K562 (cell line): ENCODE measurements at regions not wholly inside any gene's neighbourhood (a gene's known extent, or its start where the extent isn't known, plus 50 kb on each side); places are given as distances from the start of the nearest gene placed in this dataset.

Experiments
- FOXK1 ChIP-seq: sonication (generic); formaldehyde crosslinking; IDR thresholded peaks from 2 replicates; pipeline ENCODE4 v1.8.0; 2022; ENCODE audit warnings: missing genetic modification reagents, mild to moderate bottlenecking, borderline replicate concordance
- NR3C1 ChIP-seq: sonication (generic); formaldehyde crosslinking; IDR thresholded peaks from 2 replicates; pipeline ENCODE4 v1.8.1; 2022; ENCODE audit warnings: missing genetic modification reagents
- TEAD2 ChIP-seq: fragments of 450-650 bp; IDR thresholded peaks from 2 replicates; pipeline ENCODE4 v1.6.1; 2016; ENCODE audit warnings: missing genetic modification characterization, control low read depth, missing compliant biosample characterization
- ZNF274 ChIP-seq: IDR thresholded peaks from 2 replicates; pipeline ENCODE4 v1.6.1; 2011; ENCODE audit warnings: low read depth, mild to moderate bottlenecking, low read length, moderate library complexity, borderline replicate concordance
- TF ChIP-seq, protein P1 (sequence below): sonication (generic); IDR thresholded peaks from 2 replicates; pipeline ENCODE4 v1.6.1; 2016
- TF ChIP-seq, protein P2 (sequence below): fragments of 200-600 bp; sonication (generic); IDR thresholded peaks from one replicate; pipeline ENCODE4 v1.6.1; 2012; ENCODE audit warnings: mild to moderate bottlenecking, low read depth, low read length, inconsistent platforms
- TF ChIP-seq, protein P3 (sequence below), 2 experiments: fragments of 150-350 bp in 1 of 2; IDR thresholded peaks; 2 replicates each; pipeline ENCODE4 v1.6.1; 2012 to 2016; ENCODE audit warnings: low read depth in 2 of 2, low read length in 2 of 2, mild to moderate bottlenecking in 1 of 2, moderate library complexity in 1 of 2

GRCh38 chr13:21297914-21298831 lies 121.7 kb downstream of the MRPL57 start (continued):
- TF ChIP-seq, protein P1, sequence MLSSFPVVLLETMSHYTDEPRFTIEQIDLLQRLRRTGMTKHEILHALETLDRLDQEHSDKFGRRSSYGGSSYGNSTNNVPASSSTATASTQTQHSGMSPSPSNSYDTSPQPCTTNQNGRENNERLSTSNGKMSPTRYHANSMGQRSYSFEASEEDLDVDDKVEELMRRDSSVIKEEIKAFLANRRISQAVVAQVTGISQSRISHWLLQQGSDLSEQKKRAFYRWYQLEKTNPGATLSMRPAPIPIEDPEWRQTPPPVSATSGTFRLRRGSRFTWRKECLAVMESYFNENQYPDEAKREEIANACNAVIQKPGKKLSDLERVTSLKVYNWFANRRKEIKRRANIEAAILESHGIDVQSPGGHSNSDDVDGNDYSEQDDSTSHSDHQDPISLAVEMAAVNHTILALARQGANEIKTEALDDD: no peak
- TF ChIP-seq FOXK1 (CRISPR knock-in tag) (no peak), NR3C1 (no peak), TEAD2 (tag) (no peak), ZNF274 (no peak)
- TF ChIP-seq, protein P2, sequence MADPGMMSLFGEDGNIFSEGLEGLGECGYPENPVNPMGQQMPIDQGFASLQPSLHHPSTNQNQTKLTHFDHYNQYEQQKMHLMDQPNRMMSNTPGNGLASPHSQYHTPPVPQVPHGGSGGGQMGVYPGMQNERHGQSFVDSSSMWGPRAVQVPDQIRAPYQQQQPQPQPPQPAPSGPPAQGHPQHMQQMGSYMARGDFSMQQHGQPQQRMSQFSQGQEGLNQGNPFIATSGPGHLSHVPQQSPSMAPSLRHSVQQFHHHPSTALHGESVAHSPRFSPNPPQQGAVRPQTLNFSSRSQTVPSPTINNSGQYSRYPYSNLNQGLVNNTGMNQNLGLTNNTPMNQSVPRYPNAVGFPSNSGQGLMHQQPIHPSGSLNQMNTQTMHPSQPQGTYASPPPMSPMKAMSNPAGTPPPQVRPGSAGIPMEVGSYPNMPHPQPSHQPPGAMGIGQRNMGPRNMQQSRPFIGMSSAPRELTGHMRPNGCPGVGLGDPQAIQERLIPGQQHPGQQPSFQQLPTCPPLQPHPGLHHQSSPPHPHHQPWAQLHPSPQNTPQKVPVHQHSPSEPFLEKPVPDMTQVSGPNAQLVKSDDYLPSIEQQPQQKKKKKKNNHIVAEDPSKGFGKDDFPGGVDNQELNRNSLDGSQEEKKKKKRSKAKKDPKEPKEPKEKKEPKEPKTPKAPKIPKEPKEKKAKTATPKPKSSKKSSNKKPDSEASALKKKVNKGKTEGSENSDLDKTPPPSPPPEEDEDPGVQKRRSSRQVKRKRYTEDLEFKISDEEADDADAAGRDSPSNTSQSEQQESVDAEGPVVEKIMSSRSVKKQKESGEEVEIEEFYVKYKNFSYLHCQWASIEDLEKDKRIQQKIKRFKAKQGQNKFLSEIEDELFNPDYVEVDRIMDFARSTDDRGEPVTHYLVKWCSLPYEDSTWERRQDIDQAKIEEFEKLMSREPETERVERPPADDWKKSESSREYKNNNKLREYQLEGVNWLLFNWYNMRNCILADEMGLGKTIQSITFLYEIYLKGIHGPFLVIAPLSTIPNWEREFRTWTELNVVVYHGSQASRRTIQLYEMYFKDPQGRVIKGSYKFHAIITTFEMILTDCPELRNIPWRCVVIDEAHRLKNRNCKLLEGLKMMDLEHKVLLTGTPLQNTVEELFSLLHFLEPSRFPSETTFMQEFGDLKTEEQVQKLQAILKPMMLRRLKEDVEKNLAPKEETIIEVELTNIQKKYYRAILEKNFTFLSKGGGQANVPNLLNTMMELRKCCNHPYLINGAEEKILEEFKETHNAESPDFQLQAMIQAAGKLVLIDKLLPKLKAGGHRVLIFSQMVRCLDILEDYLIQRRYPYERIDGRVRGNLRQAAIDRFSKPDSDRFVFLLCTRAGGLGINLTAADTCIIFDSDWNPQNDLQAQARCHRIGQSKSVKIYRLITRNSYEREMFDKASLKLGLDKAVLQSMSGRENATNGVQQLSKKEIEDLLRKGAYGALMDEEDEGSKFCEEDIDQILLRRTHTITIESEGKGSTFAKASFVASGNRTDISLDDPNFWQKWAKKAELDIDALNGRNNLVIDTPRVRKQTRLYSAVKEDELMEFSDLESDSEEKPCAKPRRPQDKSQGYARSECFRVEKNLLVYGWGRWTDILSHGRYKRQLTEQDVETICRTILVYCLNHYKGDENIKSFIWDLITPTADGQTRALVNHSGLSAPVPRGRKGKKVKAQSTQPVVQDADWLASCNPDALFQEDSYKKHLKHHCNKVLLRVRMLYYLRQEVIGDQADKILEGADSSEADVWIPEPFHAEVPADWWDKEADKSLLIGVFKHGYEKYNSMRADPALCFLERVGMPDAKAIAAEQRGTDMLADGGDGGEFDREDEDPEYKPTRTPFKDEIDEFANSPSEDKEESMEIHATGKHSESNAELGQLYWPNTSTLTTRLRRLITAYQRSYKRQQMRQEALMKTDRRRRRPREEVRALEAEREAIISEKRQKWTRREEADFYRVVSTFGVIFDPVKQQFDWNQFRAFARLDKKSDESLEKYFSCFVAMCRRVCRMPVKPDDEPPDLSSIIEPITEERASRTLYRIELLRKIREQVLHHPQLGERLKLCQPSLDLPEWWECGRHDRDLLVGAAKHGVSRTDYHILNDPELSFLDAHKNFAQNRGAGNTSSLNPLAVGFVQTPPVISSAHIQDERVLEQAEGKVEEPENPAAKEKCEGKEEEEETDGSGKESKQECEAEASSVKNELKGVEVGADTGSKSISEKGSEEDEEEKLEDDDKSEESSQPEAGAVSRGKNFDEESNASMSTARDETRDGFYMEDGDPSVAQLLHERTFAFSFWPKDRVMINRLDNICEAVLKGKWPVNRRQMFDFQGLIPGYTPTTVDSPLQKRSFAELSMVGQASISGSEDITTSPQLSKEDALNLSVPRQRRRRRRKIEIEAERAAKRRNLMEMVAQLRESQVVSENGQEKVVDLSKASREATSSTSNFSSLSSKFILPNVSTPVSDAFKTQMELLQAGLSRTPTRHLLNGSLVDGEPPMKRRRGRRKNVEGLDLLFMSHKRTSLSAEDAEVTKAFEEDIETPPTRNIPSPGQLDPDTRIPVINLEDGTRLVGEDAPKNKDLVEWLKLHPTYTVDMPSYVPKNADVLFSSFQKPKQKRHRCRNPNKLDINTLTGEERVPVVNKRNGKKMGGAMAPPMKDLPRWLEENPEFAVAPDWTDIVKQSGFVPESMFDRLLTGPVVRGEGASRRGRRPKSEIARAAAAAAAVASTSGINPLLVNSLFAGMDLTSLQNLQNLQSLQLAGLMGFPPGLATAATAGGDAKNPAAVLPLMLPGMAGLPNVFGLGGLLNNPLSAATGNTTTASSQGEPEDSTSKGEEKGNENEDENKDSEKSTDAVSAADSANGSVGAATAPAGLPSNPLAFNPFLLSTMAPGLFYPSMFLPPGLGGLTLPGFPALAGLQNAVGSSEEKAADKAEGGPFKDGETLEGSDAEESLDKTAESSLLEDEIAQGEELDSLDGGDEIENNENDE: no peak
- TF ChIP-seq, protein P3, sequence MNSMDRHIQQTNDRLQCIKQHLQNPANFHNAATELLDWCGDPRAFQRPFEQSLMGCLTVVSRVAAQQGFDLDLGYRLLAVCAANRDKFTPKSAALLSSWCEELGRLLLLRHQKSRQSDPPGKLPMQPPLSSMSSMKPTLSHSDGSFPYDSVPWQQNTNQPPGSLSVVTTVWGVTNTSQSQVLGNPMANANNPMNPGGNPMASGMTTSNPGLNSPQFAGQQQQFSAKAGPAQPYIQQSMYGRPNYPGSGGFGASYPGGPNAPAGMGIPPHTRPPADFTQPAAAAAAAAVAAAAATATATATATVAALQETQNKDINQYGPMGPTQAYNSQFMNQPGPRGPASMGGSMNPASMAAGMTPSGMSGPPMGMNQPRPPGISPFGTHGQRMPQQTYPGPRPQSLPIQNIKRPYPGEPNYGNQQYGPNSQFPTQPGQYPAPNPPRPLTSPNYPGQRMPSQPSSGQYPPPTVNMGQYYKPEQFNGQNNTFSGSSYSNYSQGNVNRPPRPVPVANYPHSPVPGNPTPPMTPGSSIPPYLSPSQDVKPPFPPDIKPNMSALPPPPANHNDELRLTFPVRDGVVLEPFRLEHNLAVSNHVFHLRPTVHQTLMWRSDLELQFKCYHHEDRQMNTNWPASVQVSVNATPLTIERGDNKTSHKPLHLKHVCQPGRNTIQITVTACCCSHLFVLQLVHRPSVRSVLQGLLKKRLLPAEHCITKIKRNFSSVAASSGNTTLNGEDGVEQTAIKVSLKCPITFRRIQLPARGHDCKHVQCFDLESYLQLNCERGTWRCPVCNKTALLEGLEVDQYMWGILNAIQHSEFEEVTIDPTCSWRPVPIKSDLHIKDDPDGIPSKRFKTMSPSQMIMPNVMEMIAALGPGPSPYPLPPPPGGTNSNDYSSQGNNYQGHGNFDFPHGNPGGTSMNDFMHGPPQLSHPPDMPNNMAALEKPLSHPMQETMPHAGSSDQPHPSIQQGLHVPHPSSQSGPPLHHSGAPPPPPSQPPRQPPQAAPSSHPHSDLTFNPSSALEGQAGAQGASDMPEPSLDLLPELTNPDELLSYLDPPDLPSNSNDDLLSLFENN (IDR thresholded peaks at IDR 0.05; ENCODE audit: low read depth in 2 of 2, low read length in 2 of 2): no peak
